Vagina (tissue), 2 donors: ENCODE measurements at regions not wholly inside any gene's neighbourhood (a gene's known extent, or its start where the extent isn't known, plus 50 kb on each side); places are given as distances from the start of the nearest gene placed in this dataset.

Source experiments
- DNase-seq, 2 donors: peaks; one replicate each; pipeline ENCODE4 v3.0.0-alpha.2; 2017; ENCODE audit errors: extremely low spot score in 2 of 2
- H3K27ac ChIP-seq: fragments of 200-600 bp; sonication (generic); one replicate; pipeline ENCODE4 v1.5.1; 2019
- H3K27me3 ChIP-seq: fragments of 200-600 bp; sonication (generic); one replicate; pipeline ENCODE4 v1.5.1; 2019
- H3K36me3 ChIP-seq, 2 donors: fragments of 200-600 bp; sonication (generic); one replicate each; pipeline ENCODE4 v1.5.1; 2017 to 2019
- H3K4me1 ChIP-seq: fragments of 200-600 bp; sonication (generic); one replicate; pipeline ENCODE4 v1.5.1; 2019
- H3K4me3 ChIP-seq, 2 donors: fragments of 200-600 bp; sonication (generic); 1 replicate in 1 of 2; 2 replicates in 1 of 2; pipeline ENCODE4 v1.5.1; 2016 to 2019
- H3K9me3 ChIP-seq: fragments of 200-600 bp; sonication (generic); one replicate; pipeline ENCODE4 v1.5.1; 2019
- POLR2A ChIP-seq, 2 donors: fragments of 450-650 bp; IDR thresholded peaks; one replicate each; pipeline ENCODE4 v1.6.1; 2017; ENCODE audit warnings: antibody characterized with exemption in 2 of 2, mild to moderate bottlenecking in 2 of 2, moderate library complexity in 2 of 2
- POLR2AphosphoS5 ChIP-seq, 2 donors: sonication (generic); formaldehyde crosslinking; IDR thresholded peaks; one replicate each; pipeline ENCODE4 v1.9.0; 2017; ENCODE audit warnings: antibody characterized with exemption in 2 of 2, mild to moderate bottlenecking in 2 of 2, low read depth in 1 of 2; ENCODE audit not compliant: insufficient read depth in 1 of 2
- intact Hi-C: fragments of 100-400 bp; cut with DNase I; formaldehyde crosslinking; loops from one replicate; pipeline ENCODE4 v1.15.1; 2023
- TF ChIP-seq, protein P1 (sequence below), 3 experiments: fragments of 450-650 bp in 2 of 3; fragments of 200-600 bp in 1 of 3; sonication (generic) in 1 of 3; IDR thresholded peaks; one replicate each; pipeline ENCODE4 v1.5.1; 2017 to 2019; ENCODE audit warnings: antibody characterized with exemption in 3 of 3, mild to moderate bottlenecking in 2 of 3, moderate library complexity in 2 of 3

DNA sequence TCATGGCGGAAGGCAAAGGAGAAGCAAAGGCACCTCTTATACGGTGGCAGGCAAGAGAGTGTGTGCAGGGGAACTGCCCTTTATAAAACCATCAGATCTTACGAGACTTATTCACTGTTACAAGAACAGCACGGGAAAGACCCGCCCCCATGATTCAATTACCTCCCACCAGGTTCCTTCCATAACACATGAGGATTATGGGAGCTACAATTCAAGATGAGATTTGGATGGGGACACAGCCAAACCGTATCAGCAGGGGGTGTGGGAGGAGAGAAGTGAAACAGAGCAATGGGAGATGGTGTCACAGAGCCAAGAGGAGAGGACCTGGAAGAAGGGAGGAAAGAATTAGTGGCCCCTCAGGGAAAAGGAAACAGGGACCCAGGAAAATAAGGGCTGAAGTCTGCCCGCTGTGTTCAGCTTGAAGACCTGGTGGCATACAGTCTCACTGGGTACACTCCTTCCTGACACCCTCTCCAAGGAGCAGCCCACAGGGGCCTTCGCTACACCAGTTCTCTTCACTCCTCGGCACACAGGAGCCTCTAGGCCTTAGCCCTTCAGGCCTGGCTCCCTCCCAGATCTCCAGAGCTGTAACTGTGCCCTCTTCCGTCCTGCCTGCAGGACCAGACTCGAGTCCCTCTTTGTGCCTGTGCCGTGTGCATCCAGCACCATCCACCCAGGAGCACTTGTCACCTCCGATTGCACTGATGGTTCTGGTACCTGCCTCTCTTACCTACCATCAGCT, 262.1 kb downstream of the EIPR1 start:
- no peaks in the 10 kb centered on the region for H3K27me3 ChIP-seq
- intact Hi-C loops: no loop called here
- DNase-seq: peak in 1 of 2 donors; percentile 60
- H3K4me1 ChIP-seq: no peaks in the 10 kb centered on the region
- no peak overlapping the region for H3K27ac ChIP-seq
- no peak overlapping the region for H3K4me3 ChIP-seq
- H3K9me3 ChIP-seq: no peaks in the 10 kb centered on the region
- no peaks in the 10 kb centered on the region for H3K36me3 ChIP-seq
- TF ChIP-seq, protein P1, sequence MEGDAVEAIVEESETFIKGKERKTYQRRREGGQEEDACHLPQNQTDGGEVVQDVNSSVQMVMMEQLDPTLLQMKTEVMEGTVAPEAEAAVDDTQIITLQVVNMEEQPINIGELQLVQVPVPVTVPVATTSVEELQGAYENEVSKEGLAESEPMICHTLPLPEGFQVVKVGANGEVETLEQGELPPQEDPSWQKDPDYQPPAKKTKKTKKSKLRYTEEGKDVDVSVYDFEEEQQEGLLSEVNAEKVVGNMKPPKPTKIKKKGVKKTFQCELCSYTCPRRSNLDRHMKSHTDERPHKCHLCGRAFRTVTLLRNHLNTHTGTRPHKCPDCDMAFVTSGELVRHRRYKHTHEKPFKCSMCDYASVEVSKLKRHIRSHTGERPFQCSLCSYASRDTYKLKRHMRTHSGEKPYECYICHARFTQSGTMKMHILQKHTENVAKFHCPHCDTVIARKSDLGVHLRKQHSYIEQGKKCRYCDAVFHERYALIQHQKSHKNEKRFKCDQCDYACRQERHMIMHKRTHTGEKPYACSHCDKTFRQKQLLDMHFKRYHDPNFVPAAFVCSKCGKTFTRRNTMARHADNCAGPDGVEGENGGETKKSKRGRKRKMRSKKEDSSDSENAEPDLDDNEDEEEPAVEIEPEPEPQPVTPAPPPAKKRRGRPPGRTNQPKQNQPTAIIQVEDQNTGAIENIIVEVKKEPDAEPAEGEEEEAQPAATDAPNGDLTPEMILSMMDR (IDR thresholded peaks at IDR 0.05): no peak
- TF ChIP-seq POLR2AphosphoS5 (IDR thresholded peaks at IDR 0.05; ENCODE audit: insufficient read depth in 1 of 2, low read depth in 1 of 2) (no peak), POLR2A (IDR thresholded peaks at IDR 0.05) (no peak)

DNA sequence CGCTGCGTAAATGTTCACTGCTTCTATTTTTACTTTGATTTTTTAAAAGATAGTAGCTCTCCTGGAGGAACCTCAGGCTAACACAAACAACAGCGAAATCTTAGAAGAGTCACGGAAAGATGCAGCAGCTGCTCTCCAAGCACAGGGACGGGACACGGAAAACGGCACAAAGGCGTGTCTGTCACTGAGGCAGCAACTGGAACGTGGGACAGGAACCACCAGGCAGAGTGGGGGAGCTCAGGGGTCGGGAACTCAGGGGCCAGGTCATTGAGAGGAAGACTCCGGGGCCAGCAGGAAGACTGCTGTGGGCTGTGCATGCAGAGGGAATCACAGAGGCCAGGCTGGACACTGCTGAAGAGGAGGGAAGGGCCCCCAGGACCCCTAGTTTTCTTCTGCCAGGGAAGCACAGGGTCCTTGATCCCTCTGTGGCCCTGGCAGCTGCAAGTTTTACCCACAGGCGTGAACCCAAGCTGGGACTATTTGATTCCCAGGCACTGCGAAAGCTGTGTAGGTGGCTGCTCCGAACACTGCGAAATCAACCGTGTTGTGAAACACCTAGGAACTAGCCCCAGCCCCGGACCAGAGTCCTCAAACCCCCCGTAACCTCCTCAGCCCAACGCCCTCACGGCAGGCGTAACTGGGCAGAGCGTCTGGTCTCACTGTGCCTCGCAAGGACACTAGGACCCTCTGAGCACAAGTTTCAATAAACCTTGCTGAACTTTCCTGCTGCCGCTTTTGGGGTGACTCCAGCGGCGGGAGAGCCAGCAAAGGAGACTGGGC, 263.0 kb downstream of the EIPR1 start:
- no peaks in the 10 kb centered on the region for H3K27me3 ChIP-seq
- no peak for TF ChIP-seq POLR2AphosphoS5 (IDR thresholded peaks at IDR 0.05; ENCODE audit: insufficient read depth in 1 of 2, low read depth in 1 of 2)
- TF ChIP-seq, protein P1 (IDR thresholded peaks at IDR 0.05): no peak
- intact Hi-C loops: no loop called here
- no peak overlapping the region for H3K4me3 ChIP-seq
- H3K27ac ChIP-seq: no peak overlapping the region
- DNase-seq: peak; percentile 79 to 82
- H3K9me3 ChIP-seq: no peaks in the 10 kb centered on the region
- H3K36me3 ChIP-seq: no peaks in the 10 kb centered on the region
- no peaks in the 10 kb centered on the region for H3K4me1 ChIP-seq

DNA sequence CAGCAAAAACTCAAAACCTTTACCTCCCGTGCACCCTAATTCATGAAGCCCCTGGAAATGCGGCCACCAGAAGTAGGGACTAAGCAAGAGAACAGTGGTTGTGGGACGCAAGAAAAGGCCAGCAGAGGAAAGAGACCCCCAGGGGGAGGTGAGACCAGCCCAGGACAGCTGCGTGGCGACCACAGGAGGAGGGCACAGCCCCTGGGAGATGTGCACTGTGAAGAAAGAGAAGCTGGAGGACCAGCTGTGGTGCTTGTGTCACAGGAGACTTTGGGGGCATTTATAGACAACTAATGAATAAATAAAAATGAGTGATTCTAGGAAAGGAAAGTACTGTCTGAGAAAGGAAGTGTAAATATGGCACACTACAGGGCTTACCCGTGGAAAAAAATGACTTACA, 263.8 kb downstream of the EIPR1 start:
- peak in 1 of 2 donors; percentile 32 for DNase-seq
- Histone ChIP-seq H3K36me3 (no peaks in the 10 kb centered on the region), H3K9me3 (no peaks in the 10 kb centered on the region), H3K4me1 (no peaks in the 10 kb centered on the region), H3K27me3 (no peaks in the 10 kb centered on the region), H3K4me3 (no peak overlapping the region), H3K27ac (no peak overlapping the region)
- TF ChIP-seq POLR2A (IDR thresholded peaks at IDR 0.05) (no peak), POLR2AphosphoS5 (IDR thresholded peaks at IDR 0.05; ENCODE audit: insufficient read depth in 1 of 2, low read depth in 1 of 2) (no peak)
- TF ChIP-seq, protein P1 (IDR thresholded peaks at IDR 0.05): no peak
- intact Hi-C loops: no loop called here

DNA sequence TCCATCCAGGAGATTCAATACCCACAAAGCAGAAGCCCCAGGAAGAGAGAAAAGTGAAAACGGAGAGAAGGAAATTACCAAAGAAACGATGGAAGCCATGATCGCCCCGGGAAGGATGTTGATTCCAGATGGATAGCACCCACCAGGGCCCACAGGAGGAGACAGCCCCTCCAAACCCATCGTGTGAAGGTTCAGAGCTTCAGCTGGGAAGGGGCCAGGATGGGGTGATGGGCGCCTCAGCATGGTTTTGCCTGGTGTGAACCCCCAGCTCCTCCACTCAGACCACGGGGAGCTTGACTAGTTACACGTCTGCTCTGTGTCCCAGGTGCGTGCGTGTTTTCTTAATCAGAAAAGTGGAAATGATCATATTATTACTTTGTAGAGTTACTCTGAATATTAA, 264.5 kb downstream of the EIPR1 start:
- TF ChIP-seq, protein P1 (IDR thresholded peaks at IDR 0.05): no peak
- TF ChIP-seq POLR2A (IDR thresholded peaks at IDR 0.05): no peak
- TF ChIP-seq POLR2AphosphoS5 (IDR thresholded peaks at IDR 0.05; ENCODE audit: insufficient read depth in 1 of 2, low read depth in 1 of 2): no peak
- Histone ChIP-seq H3K4me3 (no peak overlapping the region), H3K9me3 (no peaks in the 10 kb centered on the region), H3K36me3 (no peaks in the 10 kb centered on the region), H3K4me1 (no peaks in the 10 kb centered on the region), H3K27ac (no peak overlapping the region), H3K27me3 (no peaks in the 10 kb centered on the region)
- DNase-seq: peak; percentile 47 to 85
- intact Hi-C loops: no loop called here

DNA sequence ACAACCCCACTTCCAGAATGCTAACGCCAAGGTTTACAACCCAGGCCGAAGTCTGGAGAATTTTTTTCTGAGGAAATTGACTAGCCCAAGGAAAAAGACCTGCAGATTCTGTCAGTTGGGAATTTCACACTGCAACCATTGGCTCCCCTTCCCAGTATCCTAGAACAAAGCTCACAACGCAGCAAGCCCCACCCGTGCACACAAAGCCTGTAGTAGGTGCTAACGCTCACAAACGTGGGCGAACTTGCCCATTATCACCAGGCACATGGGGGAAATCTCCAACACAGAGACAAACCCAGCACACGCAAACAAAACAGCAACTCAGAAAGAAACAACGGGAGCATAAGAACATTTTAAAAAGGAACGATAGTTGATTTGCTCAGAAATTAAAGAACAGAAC, 265.1 kb downstream of the EIPR1 start:
- H3K4me3 ChIP-seq: no peak overlapping the region
- DNase-seq: peak in 1 of 2 donors; percentile 37
- TF ChIP-seq, protein P1 (IDR thresholded peaks at IDR 0.05): no peak
- TF ChIP-seq POLR2AphosphoS5 (IDR thresholded peaks at IDR 0.05; ENCODE audit: insufficient read depth in 1 of 2, low read depth in 1 of 2): no peak
- no peak for TF ChIP-seq POLR2A (IDR thresholded peaks at IDR 0.05)
- no peaks in the 10 kb centered on the region for H3K27me3 ChIP-seq
- no peaks in the 10 kb centered on the region for H3K4me1 ChIP-seq
- no peaks in the 10 kb centered on the region for H3K9me3 ChIP-seq
- no peak overlapping the region for H3K27ac ChIP-seq
- intact Hi-C loops: no loop called here
- H3K36me3 ChIP-seq: no peaks in the 10 kb centered on the region
